GM18508 (cell line): ENCODE measurements at regions not wholly inside any gene's neighbourhood (a gene's known extent, or its start where the extent isn't known, plus 50 kb on each side); places are given as distances from the start of the nearest gene placed in this dataset.
"Not testable (repeated sequence)": the region's sequence is repeated elsewhere in the genome, so short reads cannot be mapped to it uniquely, and the experiment has no call there.

Experiments used
- ATAC-seq: cut with Tn5 transposase; IDR thresholded peaks from one replicate; pipeline ENCODE4 v1.9.1; 2021; ENCODE audit warnings: moderate number of reproducible peaks; ENCODE audit not compliant: insufficient read depth, unreplicated experiment

GRCh38 chr4:155592179-155592937 is 74.3 kb upstream of the GUCY1A1 start:
- ATAC-seq: no peak

GRCh38 chr4:155591738-155592143 is 74.9 kb upstream of the GUCY1A1 start:
- no peak for ATAC-seq

GRCh38 chr4:155590796-155591585 is 75.7 kb upstream of the GUCY1A1 start:
- no peak for ATAC-seq

- ATAC-seq: no peak
These were observed 78.2 kb upstream of the GUCY1A1 start for GRCh38 chr4:155588437-155588836.

DNA sequence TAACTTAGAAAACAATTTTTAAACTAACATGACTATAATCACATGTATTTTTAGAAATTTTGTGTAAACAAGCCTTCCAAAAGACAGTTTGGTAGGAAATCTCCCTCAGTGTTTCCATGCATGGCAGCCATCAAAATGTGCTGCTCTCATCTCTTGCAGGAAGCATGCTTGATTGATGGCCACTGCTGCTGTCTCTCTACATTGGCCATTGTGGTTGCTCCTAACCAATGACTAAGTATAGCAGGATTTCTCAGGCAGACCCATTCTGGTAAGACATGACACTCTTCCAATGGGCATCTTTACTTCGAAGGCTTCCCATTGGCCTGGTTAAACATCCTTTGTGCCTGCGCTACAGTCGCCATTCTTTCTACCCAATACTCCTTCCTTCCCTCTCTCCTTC is 78.9 kb upstream of the GUCY1A1 start:
- ATAC-seq: no peak

GRCh38 chr4:155582971-155583437 is 83.6 kb upstream of the GUCY1A1 start:
- ATAC-seq: no peak

GRCh38 chr4:155582041-155582440 is 84.6 kb upstream of the GUCY1A1 start:
- no peak for ATAC-seq

DNA sequence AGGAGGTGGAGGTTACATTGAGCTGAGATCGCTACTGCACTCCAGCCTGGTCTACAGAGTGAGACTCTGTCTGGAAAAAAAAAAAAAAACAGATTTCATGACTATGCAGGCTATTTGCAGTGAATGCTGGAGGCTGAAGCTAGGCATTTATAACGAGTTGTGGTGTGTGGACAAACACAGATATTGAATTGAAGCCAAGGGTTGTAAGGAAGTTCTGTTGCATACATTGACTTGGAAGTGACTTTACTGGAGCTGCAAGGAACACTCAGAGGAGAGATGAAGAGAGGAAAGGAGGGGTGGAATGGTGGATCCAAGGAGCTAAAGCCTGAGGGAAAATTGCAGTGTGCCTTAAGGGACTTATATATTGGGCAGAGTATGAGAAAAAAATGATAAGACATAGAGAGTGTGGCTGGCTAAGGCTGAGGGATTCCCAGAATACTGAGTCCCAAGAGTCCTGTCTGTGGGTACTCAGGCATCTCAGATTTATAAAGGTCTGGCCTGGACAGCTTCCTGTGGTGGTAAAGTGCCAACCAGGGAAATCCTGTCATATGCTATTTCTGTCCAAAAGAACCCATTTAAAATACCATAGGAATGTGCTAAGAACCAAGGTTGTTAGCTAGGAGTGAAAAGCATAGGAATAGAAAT is 87.8 kb upstream of the GUCY1A1 start:
- ATAC-seq: no peak

GRCh38 chr4:155578219-155578618 is 88.4 kb upstream of the GUCY1A1 start:
- ATAC-seq: no peak

- ATAC-seq: not testable (repeated sequence)
These were observed 92.3 kb upstream of the GUCY1A1 start for GRCh38 chr4:155574329-155574728.

DNA sequence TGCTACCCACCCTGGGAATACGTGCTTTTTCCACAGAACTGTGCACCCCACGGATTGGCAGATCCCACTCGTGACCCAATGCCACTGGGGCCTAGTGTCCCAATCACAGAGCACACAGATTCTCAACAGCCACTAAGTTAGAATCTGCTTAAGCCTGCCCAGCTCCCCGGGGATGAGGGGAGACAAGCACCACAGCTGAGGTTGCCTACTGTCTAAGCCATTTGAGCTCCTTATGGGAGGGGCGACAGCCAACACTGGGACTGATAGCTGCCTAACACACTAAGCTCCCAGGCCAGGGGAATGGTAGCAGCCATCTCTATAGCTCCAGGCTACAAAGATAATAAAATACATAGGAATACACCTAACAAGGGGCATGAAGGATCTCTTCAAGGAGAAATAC is 93.5 kb upstream of the GUCY1A1 start:
- no peak for ATAC-seq

- no peak for ATAC-seq
These were observed 94.4 kb upstream of the GUCY1A1 start for GRCh38 chr4:155572106-155572703.

DNA sequence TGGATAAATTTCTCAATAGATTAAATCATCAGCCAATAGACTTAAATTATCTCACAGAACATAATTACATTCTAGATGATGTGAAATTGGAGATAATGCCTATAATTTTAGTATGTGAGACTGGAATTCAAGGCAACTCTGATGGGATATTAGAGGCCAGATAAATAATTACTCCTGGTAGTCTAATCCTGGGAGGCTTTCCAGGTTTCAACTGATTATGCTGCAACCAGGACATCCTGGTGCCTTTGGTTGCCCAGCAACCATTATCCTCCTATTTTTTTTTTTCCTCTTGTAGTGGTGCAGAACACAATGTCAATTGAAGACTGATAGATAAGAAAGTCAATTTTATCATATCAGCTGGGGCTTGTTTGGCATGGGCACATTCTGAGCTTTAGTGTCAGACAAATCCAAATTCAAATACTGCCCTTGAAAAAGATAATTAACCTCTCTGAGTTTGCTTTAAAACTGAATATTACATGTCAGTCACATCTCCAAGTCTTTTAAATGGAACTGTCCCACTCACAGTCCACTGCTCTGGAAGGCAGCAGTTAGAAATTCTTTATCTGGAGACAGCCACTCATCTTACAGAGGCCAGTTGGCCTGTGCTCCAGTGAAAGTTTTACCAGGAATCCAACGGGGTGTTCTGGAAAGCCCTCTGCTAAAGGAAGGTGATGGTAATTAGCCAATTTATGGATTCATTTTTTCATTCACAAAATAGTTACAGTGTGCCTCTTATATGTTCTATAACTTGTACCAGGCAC is 95.3 kb upstream of the GUCY1A1 start:
- ATAC-seq: no peak

DNA sequence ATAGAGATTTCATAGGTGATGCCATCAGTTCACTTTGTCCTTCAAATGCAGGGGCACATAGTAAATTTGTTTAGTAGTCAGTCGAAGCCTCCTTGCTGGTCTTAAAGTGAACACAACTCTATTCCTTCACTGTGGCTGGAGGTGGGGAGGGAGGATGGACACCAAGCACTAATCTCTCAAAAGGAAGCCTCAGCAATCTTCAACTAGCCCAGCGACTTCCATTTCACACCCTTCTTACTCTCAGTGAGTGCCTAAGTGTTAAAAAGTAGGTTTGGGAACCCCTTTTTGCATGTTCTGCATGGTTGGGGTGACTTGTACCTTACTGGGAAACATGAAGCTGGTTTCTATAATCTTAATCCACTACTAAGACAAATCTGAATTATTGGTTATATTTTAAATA is 96.0 kb upstream of the GUCY1A1 start:
- ATAC-seq: no peak

DNA sequence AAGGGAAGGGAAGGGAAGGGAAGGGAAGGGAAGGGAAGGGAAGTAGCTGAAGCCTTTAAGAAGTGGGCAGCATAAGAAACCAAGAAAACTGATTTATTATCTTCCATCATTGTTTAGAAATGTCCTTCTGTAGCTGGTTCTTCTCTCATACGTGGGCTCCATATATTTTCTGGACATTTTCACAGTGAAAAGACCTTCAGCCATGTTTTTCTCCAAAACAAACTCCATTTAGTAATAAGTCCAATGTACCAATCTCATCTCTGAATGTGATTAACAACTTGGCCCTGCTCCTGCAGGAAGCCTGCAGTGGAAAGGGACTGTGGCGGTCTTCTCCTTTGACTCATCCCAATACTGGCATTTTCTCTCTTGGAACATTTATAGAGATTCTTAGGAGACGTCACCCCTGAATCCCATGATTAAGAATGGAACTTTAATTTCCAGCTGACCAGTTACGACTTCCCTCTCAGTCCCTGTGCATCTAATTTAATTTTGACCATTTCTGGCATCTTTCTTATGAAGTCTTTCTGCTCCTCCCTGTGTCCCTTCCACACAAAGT is 96.6 kb upstream of the GUCY1A1 start:
- no peak for ATAC-seq

GRCh38 chr4:155569471-155569870 is 97.2 kb upstream of the GUCY1A1 start:
- no peak for ATAC-seq

DNA sequence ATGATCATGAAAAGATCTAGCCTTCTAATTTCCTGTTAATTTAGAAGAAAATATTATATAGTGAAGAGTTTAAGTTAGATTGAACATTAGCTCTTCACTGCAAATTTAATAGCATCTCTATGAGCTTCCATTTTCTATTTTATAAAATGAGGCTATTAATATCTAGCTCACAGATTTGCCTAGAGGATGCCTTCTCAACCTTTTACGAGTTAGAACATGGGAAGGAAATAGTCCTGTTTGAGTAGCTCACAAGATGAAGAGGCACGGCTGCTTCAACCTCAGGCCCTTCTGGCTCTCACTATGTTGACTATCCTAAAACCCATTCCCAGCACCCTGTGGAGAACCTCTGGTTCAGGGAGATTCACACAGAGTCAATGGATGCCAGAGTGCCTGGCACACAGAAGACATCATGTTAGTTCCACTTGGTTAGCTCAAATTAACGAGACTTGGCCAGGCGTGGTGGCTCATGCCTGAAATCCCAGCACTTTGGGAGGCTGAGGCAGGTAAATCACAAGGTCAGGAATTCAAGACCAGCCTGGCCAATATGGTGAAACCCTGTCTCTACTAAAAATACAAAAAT is 97.9 kb upstream of the GUCY1A1 start:
- ATAC-seq: no peak

GRCh38 chr4:155566354-155566753 is 100.3 kb upstream of the GUCY1A1 start:
- no peak for ATAC-seq

- ATAC-seq: no peak
These were observed 100.9 kb upstream of the GUCY1A1 start for GRCh38 chr4:155565776-155566175.
